CD14-positive monocyte (primary cell): ENCODE measurements at regions not wholly inside any gene's neighbourhood (a gene's known extent, or its start where the extent isn't known, plus 50 kb on each side); places are given as distances from the start of the nearest gene placed in this dataset.
A peak's percentile ranks its signal among the peaks of the same experiment; 100 is the strongest.
"Not testable (repeated sequence)": the region's sequence is repeated elsewhere in the genome, so short reads cannot be mapped to it uniquely, and the experiment has no call there.

Experiments
- DNase-seq, 3 donors: peaks; one replicate each; pipeline ENCODE4 v3.0.0-alpha.2; 2011 to 2022
- H2AFZ ChIP-seq: 2 replicates; pipeline ENCODE4 v1.6.0; 2012; ENCODE audit warnings: mild to moderate bottlenecking, low read depth, low read length, inconsistent platforms; ENCODE audit not compliant: insufficient read depth, poor library complexity, severe bottlenecking
- H3K27ac ChIP-seq, 2 donors: 1 replicate in 1 of 2; 2 replicates in 1 of 2; pipeline ENCODE4 v1.5.1; 2012 to 2013; ENCODE audit warnings: low read length in 2 of 2, control low read depth in 1 of 2, inconsistent platforms in 1 of 2, low read depth in 1 of 2, mild to moderate bottlenecking in 1 of 2
- H3K27me3 ChIP-seq, 2 donors: one replicate each; pipeline versions ENCODE4 v1.6.0 to v1.6.1; 2011 to 2013; ENCODE audit warnings: low read length in 2 of 2; ENCODE audit not compliant: control insufficient read depth in 2 of 2, insufficient read depth in 2 of 2
- H3K36me3 ChIP-seq, 2 donors: replicated peaks in 1 of 2; 1 replicate in 1 of 2; 2 replicates in 1 of 2; pipeline versions ENCODE4 v1.5.1 to v1.6.1; 2012 to 2013; ENCODE audit warnings: low read length in 2 of 2, control low read depth in 1 of 2, inconsistent platforms in 1 of 2, mild to moderate bottlenecking in 1 of 2; ENCODE audit not compliant: insufficient read depth in 2 of 2, control insufficient read depth in 1 of 2
- H3K4me1 ChIP-seq, 2 donors: 1 replicate in 1 of 2; 2 replicates in 1 of 2; pipeline versions ENCODE4 v1.5.1 to v1.6.1; 2012 to 2013; ENCODE audit warnings: low read length in 2 of 2, control low read depth in 1 of 2, inconsistent platforms in 1 of 2, mild to moderate bottlenecking in 1 of 2, moderate library complexity in 1 of 2; ENCODE audit not compliant: insufficient read depth in 2 of 2, control insufficient read depth in 1 of 2
- H3K4me2 ChIP-seq: replicated peaks from 2 replicates; pipeline ENCODE3; 2012; ENCODE audit warnings: low read length, moderate library complexity, mild to moderate bottlenecking; ENCODE audit not compliant: poor library complexity, severe bottlenecking; ENCODE audit errors: extremely low read depth
- H3K4me3 ChIP-seq, 3 experiments: fragments of 200-600 bp in 1 of 3; sonication (generic) in 1 of 3; replicated peaks in 1 of 3; 1 replicate in 2 of 3; 2 replicates in 1 of 3; pipeline ENCODE4 v1.5.1; 2011 to 2013; ENCODE audit warnings: low read length in 3 of 3, mild to moderate bottlenecking in 3 of 3, control low read depth in 2 of 3, low read depth in 2 of 3, inconsistent platforms in 1 of 3, moderate library complexity in 1 of 3
- H3K79me2 ChIP-seq: 2 replicates; pipeline ENCODE4 v1.6.0; 2012; ENCODE audit warnings: mild to moderate bottlenecking, control low read depth, inconsistent platforms, low read length, moderate library complexity; ENCODE audit not compliant: insufficient read depth
- H3K9ac ChIP-seq: 2 replicates; pipeline ENCODE4 v1.6.0; 2017; ENCODE audit warnings: low read length, mild to moderate bottlenecking; ENCODE audit not compliant: insufficient read depth, poor library complexity, severe bottlenecking
- H3K9me3 ChIP-seq, 2 donors: replicated peaks in 1 of 2; 1 replicate in 1 of 2; 2 replicates in 1 of 2; pipeline versions ENCODE4 v1.5.1 to v1.6.1; 2012 to 2013; ENCODE audit warnings: low read length in 2 of 2, control low read depth in 1 of 2; ENCODE audit not compliant: control insufficient read depth in 1 of 2, insufficient read depth in 1 of 2
- H4K20me1 ChIP-seq: 2 replicates; pipeline ENCODE4 v1.6.0; 2012; ENCODE audit warnings: mild to moderate bottlenecking, low read length, control low read depth, moderate library complexity; ENCODE audit not compliant: insufficient read depth
- H3K27ac Mint-ChIP-seq, 7 donors: one replicate each; pipeline ENCODE4 v1.8.0; 2020; ENCODE audit warnings: mild to moderate bottlenecking in 7 of 7, mixed read lengths in 7 of 7, moderate library complexity in 6 of 7, inconsistent platforms in 2 of 7
- H3K27me3 Mint-ChIP-seq, 3 donors: one replicate each; pipeline ENCODE4 v1.8.0; 2021 to 2022; ENCODE audit warnings: low read depth in 3 of 3, mild to moderate bottlenecking in 3 of 3, mixed read lengths in 3 of 3, moderate library complexity in 3 of 3, inconsistent platforms in 1 of 3
- H3K36me3 Mint-ChIP-seq, 2 donors: one replicate each; pipeline ENCODE4 v1.8.0; 2020; ENCODE audit warnings: mixed read lengths in 2 of 2, inconsistent platforms in 1 of 2, mild to moderate bottlenecking in 1 of 2
- H3K4me1 Mint-ChIP-seq: one replicate; pipeline ENCODE4 v1.8.0; 2020; ENCODE audit warnings: mild to moderate bottlenecking, mixed read lengths
- H3K4me3 Mint-ChIP-seq, 2 donors: one replicate each; pipeline ENCODE4 v1.8.0; 2020; ENCODE audit warnings: mild to moderate bottlenecking in 2 of 2, mixed read lengths in 2 of 2, moderate library complexity in 1 of 2
- H3K9me3 Mint-ChIP-seq, 7 donors: one replicate each; pipeline ENCODE4 v1.8.0; 2020 to 2022; ENCODE audit warnings: mixed read lengths in 7 of 7, mild to moderate bottlenecking in 6 of 7, moderate library complexity in 6 of 7, inconsistent platforms in 2 of 7
- WGBS: methylation state at CpG from one replicate; pipeline ENCODE4 v1.1.5; 2013; ENCODE audit warnings: missing lambda C conversion rate; ENCODE audit not compliant: insufficient coverage; 5-methylcytosine and 5-hydroxymethylcytosine counted together
- intact Hi-C, 2 donors: fragments of 100-400 bp; cut with micrococcal nuclease; formaldehyde crosslinking; loops; one replicate each; pipeline versions ENCODE4 v1.15.0 to v1.15.1; 2023
- TF ChIP-seq, protein P1 (sequence below): fragments of 200-600 bp; IDR thresholded peaks from one replicate; pipeline ENCODE4 v1.8.0; 2022; ENCODE audit warnings: antibody characterized with exemption, mild to moderate bottlenecking

GRCh38 chr1:221962385-221962784, 220.5 kb upstream of the DUSP10 start:
- Mint-ChIP-seq H3K36me3 (peaks cover 4 to 13% of the 10 kb centered on the region in 2 donors), H3K9me3 (peaks cover 2 to 10% (median 7%) of the 10 kb centered on the region in 7 donors)
- no peaks in the 10 kb centered on the region for H4K20me1 ChIP-seq

DNA sequence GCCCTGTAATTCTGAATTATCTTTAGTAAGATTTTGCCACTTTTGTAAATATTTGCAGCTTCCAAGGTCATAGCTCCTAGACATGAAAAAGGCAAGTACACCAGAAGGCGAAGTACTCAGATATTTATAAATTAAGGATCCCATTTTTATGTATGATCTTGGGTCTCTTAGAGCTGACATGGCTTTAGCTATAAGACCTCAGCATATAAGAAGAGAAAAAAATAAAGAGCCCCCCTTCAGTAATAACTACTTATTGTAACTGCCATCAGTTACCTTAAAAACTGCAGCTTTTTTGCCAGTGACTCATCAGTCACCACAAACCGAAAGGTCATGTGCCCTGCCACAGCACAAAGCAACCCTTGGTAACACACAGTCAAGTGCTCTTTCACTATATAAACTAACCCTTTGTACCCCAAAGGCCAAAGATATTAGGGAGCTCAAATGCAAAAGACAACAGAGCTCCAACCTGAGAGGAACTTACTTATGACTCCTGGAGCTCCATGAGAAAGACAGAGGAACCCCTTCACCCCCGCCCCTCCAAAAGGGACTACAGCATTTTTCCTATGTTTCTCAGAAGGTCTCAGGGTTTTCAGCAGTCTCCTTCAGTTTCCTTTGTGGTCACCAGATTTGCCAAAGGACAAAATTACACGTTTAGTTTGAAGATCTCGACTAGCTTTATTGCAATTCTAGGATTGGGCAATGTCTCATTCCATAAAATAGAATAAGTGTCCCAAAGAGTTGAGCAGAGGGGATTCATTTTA, 219.8 kb upstream of the DUSP10 start:
- Histone ChIP-seq H3K79me2 (no peaks in the 10 kb centered on the region), H3K4me3 (peak overlapping the region in 1 of 3 experiments; percentile 40), H3K4me1 (peaks cover 19 to 33% of the 10 kb centered on the region in 2 donors), H2AFZ (peak overlapping the region; percentile 56), H3K4me2 (peak overlapping the region; percentile 56), H3K27ac (peak overlapping the region; percentile 8 to 77), H3K36me3 (no peaks in the 10 kb centered on the region), H3K9me3 (peaks cover 0 to 3% of the 10 kb centered on the region in 2 donors), H4K20me1 (no peaks in the 10 kb centered on the region), H3K27me3 (no peaks in the 10 kb centered on the region), H3K9ac (peak overlapping the region; percentile 17)
- WGBS: 0% methylated on average over 3 of the region's 5 CpGs
- TF ChIP-seq, protein P1, sequence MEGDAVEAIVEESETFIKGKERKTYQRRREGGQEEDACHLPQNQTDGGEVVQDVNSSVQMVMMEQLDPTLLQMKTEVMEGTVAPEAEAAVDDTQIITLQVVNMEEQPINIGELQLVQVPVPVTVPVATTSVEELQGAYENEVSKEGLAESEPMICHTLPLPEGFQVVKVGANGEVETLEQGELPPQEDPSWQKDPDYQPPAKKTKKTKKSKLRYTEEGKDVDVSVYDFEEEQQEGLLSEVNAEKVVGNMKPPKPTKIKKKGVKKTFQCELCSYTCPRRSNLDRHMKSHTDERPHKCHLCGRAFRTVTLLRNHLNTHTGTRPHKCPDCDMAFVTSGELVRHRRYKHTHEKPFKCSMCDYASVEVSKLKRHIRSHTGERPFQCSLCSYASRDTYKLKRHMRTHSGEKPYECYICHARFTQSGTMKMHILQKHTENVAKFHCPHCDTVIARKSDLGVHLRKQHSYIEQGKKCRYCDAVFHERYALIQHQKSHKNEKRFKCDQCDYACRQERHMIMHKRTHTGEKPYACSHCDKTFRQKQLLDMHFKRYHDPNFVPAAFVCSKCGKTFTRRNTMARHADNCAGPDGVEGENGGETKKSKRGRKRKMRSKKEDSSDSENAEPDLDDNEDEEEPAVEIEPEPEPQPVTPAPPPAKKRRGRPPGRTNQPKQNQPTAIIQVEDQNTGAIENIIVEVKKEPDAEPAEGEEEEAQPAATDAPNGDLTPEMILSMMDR: no peak
- peaks cover 55% of the 10 kb centered on the region for H3K4me1 Mint-ChIP-seq
- H3K27me3 Mint-ChIP-seq: peaks cover 0 to 2% (median 0%) of the 10 kb centered on the region in 3 donors
- peaks cover 4 to 7% of the 10 kb centered on the region in 2 donors for H3K36me3 Mint-ChIP-seq
- peaks cover under 1 to 14% (median 9%) of the 10 kb centered on the region in 7 donors for H3K9me3 Mint-ChIP-seq
- H3K4me3 Mint-ChIP-seq: peak overlapping the region in 1 of 2 donors; percentile 21
- peak; percentile 15 to 66 (median 48) for DNase-seq
- H3K27ac Mint-ChIP-seq: peak overlapping the region; percentile 65 to 93 (median 82)
- intact Hi-C loops: no loop called here

More at GRCh38 chr1:221962385-221962784, 220.5 kb upstream of the DUSP10 start:
- intact Hi-C loops: no loop called here
- Mint-ChIP-seq H3K27ac (peak overlapping the region in 6 of 7 donors; percentile 65 to 93 (median 82)), H3K4me3 (no peak overlapping the region), H3K27me3 (peaks cover 0 to 2% (median 0%) of the 10 kb centered on the region in 3 donors), H3K4me1 (peaks cover 57% of the 10 kb centered on the region)
- peak overlapping the region; percentile 17 for H3K9ac ChIP-seq
- TF ChIP-seq, protein P1: no peak
- no peaks in the 10 kb centered on the region for H3K36me3 ChIP-seq
- no peaks in the 10 kb centered on the region for H3K79me2 ChIP-seq
- no peaks in the 10 kb centered on the region for H3K27me3 ChIP-seq
- peak overlapping the region; percentile 56 for H3K4me2 ChIP-seq
- WGBS: 84% methylated on average over 4 of the region's 4 CpGs
- peak overlapping the region; percentile 8 to 77 for H3K27ac ChIP-seq
- no peak for DNase-seq
- no peak overlapping the region for H2AFZ ChIP-seq
- peaks cover 0 to 3% of the 10 kb centered on the region in 2 donors for H3K9me3 ChIP-seq
- peaks cover 21 to 33% of the 10 kb centered on the region in 2 donors for H3K4me1 ChIP-seq
- peak overlapping the region in 1 of 3 experiments; percentile 40 for H3K4me3 ChIP-seq

- DNase-seq, H2AFZ ChIP-seq, H3K4me3 ChIP-seq, H3K27ac ChIP-seq, H3K9ac ChIP-seq, H3K4me3 Mint-ChIP-seq, H3K79me2 ChIP-seq, H3K27me3 ChIP-seq, H3K9me3 ChIP-seq, H3K27me3 Mint-ChIP-seq, H4K20me1 ChIP-seq, H3K4me2 ChIP-seq, intact Hi-C loops, H3K36me3 ChIP-seq: not testable (repeated sequence)
- H3K4me1 ChIP-seq: peaks cover 19 to 32% of the 10 kb centered on the region in 2 donors
- Mint-ChIP-seq H3K9me3 (peaks cover 2 to 24% (median 12%) of the 10 kb centered on the region in 7 donors), H3K36me3 (peaks cover 4 to 10% of the 10 kb centered on the region in 2 donors), H3K4me1 (peaks cover 44% of the 10 kb centered on the region), H3K27ac (peak overlapping the region in 2 of 7 donors; percentile 9 to 81)
- 0% methylated on average over 1 of the region's 2 CpGs for WGBS
These were observed 216.3 kb upstream of the DUSP10 start for GRCh38 chr1:221958161-221958562.
